ENCODE measurements at regions not wholly inside any gene's neighbourhood (a gene's known extent, or its start where the extent isn't known, plus 50 kb on each side); places are given as distances from the start of the nearest gene placed in this dataset.
"Not testable (repeated sequence)": the region's sequence is repeated elsewhere in the genome, so short reads cannot be mapped to it uniquely, and the experiment has no call there.

DNA sequence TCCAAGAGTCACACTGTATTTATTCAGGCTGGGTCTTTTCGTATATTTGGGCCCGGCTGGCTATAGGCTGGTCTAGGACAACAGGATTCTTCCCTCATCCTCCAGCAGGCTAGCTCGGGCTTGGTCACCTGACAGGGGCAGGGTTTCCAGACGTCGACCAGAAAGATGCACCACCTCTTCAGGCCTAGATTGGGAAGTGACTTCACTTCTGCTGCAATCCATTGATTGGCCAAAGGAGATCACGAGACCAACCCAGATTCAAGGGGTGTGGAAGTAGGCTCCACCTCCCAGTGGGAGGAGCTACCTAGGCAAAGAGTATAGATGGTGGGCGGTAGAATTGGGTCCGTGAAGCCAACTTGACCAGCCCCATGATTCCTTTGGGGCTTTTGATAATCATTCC, 167.5 kb downstream of the GOSR1 start:
- H3K4me1 ChIP-seq, result not testable (repeated sequence)

DNA sequence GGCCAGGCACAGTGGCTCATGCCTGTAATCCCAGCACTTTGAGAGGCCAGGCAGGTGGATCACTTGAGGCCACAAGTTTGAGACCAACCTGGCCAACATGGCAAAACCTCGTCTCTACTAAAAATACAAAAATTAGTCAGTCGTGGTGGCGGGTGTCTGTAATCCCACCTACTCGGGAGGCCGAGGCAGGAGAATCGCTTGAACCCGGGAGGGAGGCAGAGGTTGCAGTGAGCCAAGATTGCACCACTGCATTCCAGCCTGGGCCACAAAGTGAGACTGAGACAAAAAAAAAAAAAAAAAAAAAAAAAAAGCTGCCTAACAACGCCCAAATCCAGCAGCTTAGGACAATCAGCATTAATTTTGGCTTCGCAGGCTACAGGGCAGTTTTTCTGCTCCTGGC, 167.1 kb downstream of the GOSR1 start:
- H3K4me1 ChIP-seq; H3K36me3 ChIP-seq; intact Hi-C loops (cut with DNase I; ENCODE audit: low total_unique reads); H3K27ac ChIP-seq; DNase-seq; H3K4me3 ChIP-seq; H3K9me3 ChIP-seq: not testable (repeated sequence)
- H3K27me3 ChIP-seq (replicated peaks in 1 of 7), result peaks cover 0 to 10% (median 0%) of the 10 kb centered on the region in 7 donors
- WGBS, 5 donors, result 84 to 93% (median 91%) methylated on average over 7 to 9 of the region's 9 CpGs

More for the DNA sequence above, 167.5 kb downstream of the GOSR1 start:
- H3K4me3 ChIP-seq; H3K36me3 ChIP-seq; H3K27ac ChIP-seq; DNase-seq; H3K9me3 ChIP-seq; intact Hi-C loops (cut with DNase I; ENCODE audit: low total_unique reads): not testable (repeated sequence)
- 19 to 31% (median 27%) methylated on average over 3 to 4 of the region's 8 CpGs; no CpG with 5 or more reads in 2 of the 5 donors for WGBS, 5 donors
- H3K27me3 ChIP-seq (replicated peaks in 1 of 7), result peaks cover 0 to 10% (median 0%) of the 10 kb centered on the region in 7 donors

DNA sequence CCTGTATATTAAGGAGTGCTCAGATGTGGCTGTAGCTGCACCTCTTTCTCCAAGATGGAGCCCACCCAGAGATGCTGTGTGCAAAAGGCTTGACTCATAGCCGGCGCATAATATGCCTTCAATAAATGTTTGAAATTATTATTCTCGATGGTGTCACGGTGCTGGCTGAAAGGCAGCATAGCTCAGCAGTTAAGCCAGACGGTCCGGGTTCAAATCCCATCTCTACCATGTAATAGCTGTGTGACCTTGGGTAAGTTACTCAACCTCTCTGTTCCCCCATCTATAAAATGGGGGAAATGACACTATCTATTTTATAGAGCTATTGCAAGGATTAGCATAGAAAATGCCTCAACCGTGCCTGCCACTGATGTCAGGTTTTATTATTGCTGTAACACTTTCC, 164.2 kb downstream of the GOSR1 start:
- H3K9me3 ChIP-seq; DNase-seq; H3K27me3 ChIP-seq (replicated peaks in 1 of 7); H3K4me1 ChIP-seq; H3K36me3 ChIP-seq; H3K27ac ChIP-seq; H3K4me3 ChIP-seq; intact Hi-C loops (cut with DNase I; ENCODE audit: low total_unique reads): not testable (repeated sequence)
- 91 to 99% (median 96%) methylated on average over 4 to 6 of the region's 7 CpGs for WGBS, 5 donors

DNA sequence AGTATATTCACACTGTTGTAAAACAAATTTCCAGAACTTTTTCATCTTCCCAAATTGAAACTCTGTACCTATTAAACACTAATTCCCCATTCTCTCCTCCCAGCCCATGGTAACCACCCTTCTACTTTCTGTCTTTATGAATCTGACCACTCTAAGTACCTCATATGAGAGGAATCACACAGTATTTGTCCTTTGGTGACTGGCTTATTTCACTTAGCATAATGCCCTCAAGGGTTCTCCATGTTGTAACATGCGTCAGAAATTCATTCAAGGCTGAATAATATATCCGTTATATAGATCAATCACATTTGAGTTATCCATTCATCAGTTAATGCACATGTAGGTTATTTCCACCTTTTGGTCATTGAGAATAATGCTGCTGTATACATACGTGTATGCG, 162.2 kb downstream of the GOSR1 start:
- H3K4me1 ChIP-seq; H3K4me3 ChIP-seq; H3K36me3 ChIP-seq; H3K27ac ChIP-seq; H3K9me3 ChIP-seq; DNase-seq; intact Hi-C loops (cut with DNase I; ENCODE audit: low total_unique reads); H3K27me3 ChIP-seq (replicated peaks in 1 of 7): not testable (repeated sequence)
- WGBS, 5 donors, result 86 to 89% (median 87%) methylated on average over 2 to 3 of the region's 4 CpGs

- 77 to 97% (median 80%) methylated on average over 2 to 4 of the region's 4 CpGs for WGBS, 5 donors
These were observed 161.8 kb downstream of the GOSR1 start for GRCh38 chr17:30638968-30639367.

GRCh38 chr17:30631651-30632050, 154.4 kb downstream of the GOSR1 start:
- DNase-seq; H3K27me3 ChIP-seq (replicated peaks in 1 of 7); H3K4me1 ChIP-seq; H3K4me3 ChIP-seq; H3K9me3 ChIP-seq; H3K27ac ChIP-seq; intact Hi-C loops (cut with DNase I; ENCODE audit: low total_unique reads): not testable (repeated sequence)
- H3K36me3 ChIP-seq, result peaks cover 0 to 24% (median 2%) of the 10 kb centered on the region in 6 donors
- WGBS, 5 donors, result 96 to 99% (median 97%) methylated on average over 6 of the region's 6 CpGs

More at GRCh38 chr17:30638968-30639367, 161.8 kb downstream of the GOSR1 start:
- H3K4me3 ChIP-seq; H3K36me3 ChIP-seq; DNase-seq; H3K27me3 ChIP-seq (replicated peaks in 1 of 7); H3K9me3 ChIP-seq; intact Hi-C loops (cut with DNase I; ENCODE audit: low total_unique reads); H3K27ac ChIP-seq; H3K4me1 ChIP-seq: not testable (repeated sequence)

GRCh38 chr17:30625380-30625779, 148.2 kb downstream of the GOSR1 start:
- intact Hi-C loops (cut with DNase I; ENCODE audit: low total_unique reads); DNase-seq; H3K27me3 ChIP-seq (replicated peaks in 1 of 7); H3K9me3 ChIP-seq; H3K4me1 ChIP-seq; H3K27ac ChIP-seq; H3K4me3 ChIP-seq: not testable (repeated sequence)
- peaks cover 0 to 26% (median 12%) of the 10 kb centered on the region in 6 donors for H3K36me3 ChIP-seq
- 93 to 100% (median 96%) methylated on average over 2 to 11 of the region's 18 CpGs for WGBS, 5 donors

DNA sequence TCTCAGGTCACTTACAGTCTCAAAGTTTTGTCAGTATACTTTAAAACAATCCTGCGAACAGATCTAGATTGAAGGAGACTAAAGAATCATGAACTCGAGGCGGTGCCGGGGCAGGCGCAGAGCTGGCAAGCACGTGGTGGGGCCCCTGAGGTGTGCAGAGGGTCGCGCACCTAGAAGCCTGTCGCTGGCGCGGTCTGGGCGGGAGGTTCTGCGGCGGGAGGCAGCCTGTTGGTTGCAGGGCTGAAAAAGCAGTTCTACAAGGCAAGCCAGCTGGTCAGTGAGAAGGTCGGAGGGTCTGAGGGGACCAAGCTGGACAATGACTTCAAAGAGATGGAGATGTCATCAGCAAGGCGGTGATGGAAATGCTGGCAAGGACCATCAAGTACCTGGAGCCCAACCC, 147.0 kb downstream of the GOSR1 start:
- intact Hi-C loops (cut with DNase I; ENCODE audit: low total_unique reads), result not testable (repeated sequence)

DNA sequence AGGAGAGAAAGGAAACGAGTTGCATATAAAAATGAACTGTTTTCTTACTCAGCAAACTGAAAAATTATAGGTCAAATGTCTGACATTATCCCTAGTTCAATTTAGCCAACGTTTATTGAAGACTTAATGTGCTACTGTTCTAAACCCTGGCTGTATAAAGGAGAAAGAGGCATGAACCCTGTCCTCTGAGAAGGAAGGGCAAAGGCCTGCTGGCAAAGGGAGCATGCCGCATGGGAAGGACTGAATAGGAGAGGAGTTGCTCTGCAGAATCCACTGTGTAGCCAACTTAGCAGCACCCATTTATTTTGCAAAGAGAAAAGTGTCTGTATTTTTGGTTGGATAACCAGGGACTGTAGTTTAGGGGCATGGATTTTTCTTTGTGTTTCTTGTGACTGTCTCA, 132.5 kb downstream of the GOSR1 start:
- 73 to 83% (median 74%) methylated on average over 2 of the region's 3 CpGs for WGBS, 5 donors
- H3K27me3 ChIP-seq (replicated peaks in 1 of 7); DNase-seq; H3K27ac ChIP-seq; intact Hi-C loops (cut with DNase I; ENCODE audit: low total_unique reads); H3K4me3 ChIP-seq; H3K9me3 ChIP-seq: not testable (repeated sequence)
- Histone ChIP-seq H3K4me1 (peaks cover 0 to 24% (median 0%) of the 10 kb centered on the region in 6 donors), H3K36me3 (peaks cover 0 to 26% (median 0%) of the 10 kb centered on the region in 6 donors)

More for the DNA sequence above, 147.0 kb downstream of the GOSR1 start:
- not testable (repeated sequence) for DNase-seq; H3K4me3 ChIP-seq; H3K4me1 ChIP-seq; H3K27me3 ChIP-seq (replicated peaks in 1 of 7); H3K27ac ChIP-seq; H3K9me3 ChIP-seq
- 96 to 98% (median 96%) methylated on average over 16 of the region's 16 CpGs for WGBS, 5 donors
- peaks cover 0 to 26% (median 12%) of the 10 kb centered on the region in 6 donors for H3K36me3 ChIP-seq
